LNCAP (cell line): ENCODE measurements at regions not wholly inside any gene's neighbourhood (a gene's known extent, or its start where the extent isn't known, plus 50 kb on each side); places are given as distances from the start of the nearest gene placed in this dataset.

Experiments used
- CTCF ChIP-seq: fragments of 450-650 bp; IDR thresholded peaks from 2 replicates; pipeline ENCODE4 v1.5.1; 2017; ENCODE audit warnings: mild to moderate bottlenecking

GRCh38 chr5:89277816-89278215, 394.8 kb upstream of the MEF2C start:
- TF ChIP-seq CTCF = no peak

DNA sequence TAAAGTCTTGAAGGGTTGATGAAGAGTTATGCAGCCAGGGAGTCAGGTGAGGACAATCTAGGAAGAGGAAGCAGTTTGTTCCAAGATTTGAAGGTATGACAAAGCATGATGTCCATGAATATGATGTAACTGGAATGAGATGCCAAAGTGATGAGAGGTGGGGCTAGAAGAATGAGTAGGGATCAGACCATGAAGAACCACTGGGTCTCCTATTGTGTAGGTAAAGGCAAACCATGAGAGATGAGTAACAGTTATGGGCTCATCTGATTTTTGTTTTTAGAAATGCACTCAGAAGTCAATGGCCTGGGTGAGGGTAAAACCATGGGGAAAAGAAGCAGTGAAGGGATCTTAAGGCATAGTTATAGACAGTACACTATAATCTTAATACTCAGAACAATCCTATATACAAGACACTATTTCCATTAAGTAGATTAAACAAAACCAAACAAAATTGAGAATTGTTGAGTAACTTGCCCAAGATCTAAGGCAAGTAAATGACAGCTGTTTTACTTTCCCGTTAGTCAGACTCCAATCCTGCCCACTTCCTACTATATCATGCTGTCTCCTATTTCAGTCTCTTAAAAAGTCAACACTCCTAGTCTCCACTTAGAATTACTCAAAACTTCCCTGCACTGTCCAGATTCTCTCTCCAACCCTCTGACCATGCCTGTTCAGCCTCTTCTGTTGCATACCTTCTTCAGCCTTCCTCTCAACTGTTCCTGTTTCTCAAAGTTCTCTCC, 393.8 kb upstream of the MEF2C start:
- TF ChIP-seq CTCF = no peak

DNA sequence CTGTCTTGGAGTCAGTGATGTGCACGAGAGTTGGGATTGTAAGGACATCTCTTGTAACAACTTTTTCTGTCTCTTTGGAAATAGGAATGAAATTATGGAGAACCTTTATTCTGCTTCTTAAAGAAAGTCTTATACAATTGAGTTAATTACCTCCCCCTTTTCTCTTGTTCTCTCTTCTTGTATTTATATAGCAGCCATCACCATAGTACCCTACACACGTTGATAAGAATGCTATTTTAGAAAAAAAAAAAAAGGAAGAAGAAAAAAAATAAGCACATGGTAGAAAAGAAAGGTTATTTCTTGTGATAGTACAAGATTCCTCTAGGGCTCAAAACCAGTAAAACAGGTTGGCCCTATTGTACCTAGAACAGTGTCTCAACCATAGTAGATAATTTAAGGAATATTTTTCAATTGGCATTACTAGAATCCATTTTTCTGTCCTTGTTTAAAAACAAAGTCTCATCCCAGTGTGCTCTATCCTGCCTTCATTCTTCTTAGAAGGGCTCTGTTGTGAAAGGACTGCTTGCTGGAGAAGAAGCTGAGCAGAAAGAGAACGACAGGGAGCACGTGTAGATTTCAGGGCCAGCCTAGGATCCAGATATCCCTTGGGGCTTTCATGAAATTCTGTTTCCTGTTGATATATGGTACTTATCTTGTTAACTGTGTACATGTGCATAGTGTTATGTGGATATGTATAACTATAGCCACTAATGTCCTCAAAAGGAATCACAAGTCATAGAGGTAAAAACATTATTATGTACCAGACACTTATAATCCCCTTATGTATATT, 392.3 kb upstream of the MEF2C start:
- TF ChIP-seq CTCF = no peak

- no peak for TF ChIP-seq CTCF
Observed at GRCh38 chr5:89273289-89273688, 390.3 kb upstream of the MEF2C start.

DNA sequence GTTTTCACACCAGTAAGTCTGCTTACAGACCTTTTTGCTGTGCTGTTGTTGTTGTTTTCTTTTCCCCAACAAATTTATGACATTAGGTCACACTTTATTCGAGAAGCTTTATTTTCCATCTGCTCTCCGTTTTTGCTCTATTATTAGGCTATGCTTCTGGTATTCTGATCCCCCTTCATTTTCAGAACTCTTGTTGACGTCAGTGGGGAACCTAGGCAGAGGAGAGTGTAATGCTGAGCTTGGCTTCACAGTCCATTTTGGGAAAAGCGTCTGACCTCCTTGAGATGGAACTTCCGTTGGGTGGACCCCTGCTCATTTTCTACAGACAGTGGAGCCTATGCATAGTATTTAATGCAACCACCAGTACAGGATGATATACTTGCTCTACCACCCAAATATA, 387.9 kb upstream of the MEF2C start:
- no peak for TF ChIP-seq CTCF

DNA sequence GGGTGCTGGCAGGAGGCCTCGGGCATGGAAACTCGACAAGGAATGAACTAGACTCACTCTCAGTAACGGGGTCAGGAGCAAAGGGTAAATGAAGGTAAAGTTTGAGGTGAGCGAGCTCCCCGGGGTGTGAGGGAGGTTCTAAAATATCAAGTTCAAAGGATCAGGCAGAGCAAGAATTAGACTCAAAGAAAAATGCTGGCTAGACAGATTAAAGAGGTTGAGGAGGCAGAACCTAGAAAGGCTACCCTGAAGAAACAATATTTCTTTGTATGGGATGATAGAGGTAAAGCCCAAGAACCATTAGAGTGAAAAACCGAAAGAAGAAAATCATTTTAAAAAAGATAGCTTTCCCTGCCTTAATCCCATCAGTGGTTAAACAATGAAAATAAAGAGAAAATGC, 386.7 kb upstream of the MEF2C start:
- TF ChIP-seq CTCF = no peak

- no peak for TF ChIP-seq CTCF
Observed at GRCh38 chr5:89268460-89268859, 385.5 kb upstream of the MEF2C start.
